Chondrocyte (in vitro differentiated cells): ENCODE measurements at regions not wholly inside any gene's neighbourhood (a gene's known extent, or its start where the extent isn't known, plus 50 kb on each side); places are given as distances from the start of the nearest gene placed in this dataset.

Source experiments
- DNase-seq: peaks from one replicate; pipeline ENCODE4 v3.0.0; 2021; ENCODE audit warnings: mixed read lengths, low spot score
- H3K27ac Mint-ChIP-seq: one replicate; pipeline ENCODE4 v1.8.0; 2021; ENCODE audit warnings: mild to moderate bottlenecking, moderate library complexity, mixed read lengths; ENCODE audit not compliant: unreplicated experiment
- H3K27me3 Mint-ChIP-seq: 2 replicates; pipeline ENCODE4 v1.8.0; 2021; ENCODE audit warnings: low read depth, mixed read lengths
- H3K36me3 Mint-ChIP-seq: 2 replicates; pipeline ENCODE4 v1.8.0; 2021; ENCODE audit warnings: low read depth, mixed read lengths
- H3K4me1 Mint-ChIP-seq: 2 replicates; pipeline ENCODE4 v1.8.0; 2021; ENCODE audit warnings: low read depth, mild to moderate bottlenecking, mixed read lengths
- H3K4me3 Mint-ChIP-seq: one replicate; pipeline ENCODE4 v1.8.0; 2021; ENCODE audit warnings: mild to moderate bottlenecking, moderate library complexity, mixed read lengths; ENCODE audit not compliant: unreplicated experiment
- H3K9me3 Mint-ChIP-seq: 2 replicates; pipeline ENCODE4 v1.8.0; 2021; ENCODE audit warnings: low read depth, mixed read lengths
- CTCF ChIP-seq: fragments of 200-600 bp; sonication (generic); IDR thresholded peaks from 2 replicates; pipeline ENCODE4 v1.5.0; 2021; ENCODE audit warnings: antibody characterized with exemption, mild to moderate bottlenecking, moderate library complexity

- Mint-ChIP-seq H3K27me3 (peaks cover 65% of the 10 kb centered on the region), H3K4me1 (no peaks in the 10 kb centered on the region), H3K36me3 (peaks cover 5% of the 10 kb centered on the region), H3K27ac (no peak overlapping the region), H3K4me3 (no peak overlapping the region), H3K9me3 (peaks cover 11% of the 10 kb centered on the region)
- TF ChIP-seq CTCF, result no peak
- no peak for DNase-seq
Observed at GRCh38 chr5:36826694-36827093, 49.9 kb upstream of the NIPBL start.
